ENCODE measurements at regions not wholly inside any gene's neighbourhood (a gene's known extent, or its start where the extent isn't known, plus 50 kb on each side); places are given as distances from the start of the nearest gene placed in this dataset.

GRCh38 chr3:31246293-31247062 lies 286.2 kb upstream of the STT3B start:
- DNase-seq (ENCODE audit: low read depth in 1 of 2, low spot score in 1 of 2) (no peak), FAIRE-seq (no peak), ATAC-seq (no peak)
- TF ChIP-seq BHLHE40 (IDR thresholded peaks at IDR 0.05; ENCODE audit: low read depth, low read length) (no peak), TP53 (CRISPR knock-in tag; IDR thresholded peaks at IDR 0.05) (no peak), RNF2 (IDR thresholded peaks at IDR 0.05; ENCODE audit: borderline replicate concordance, low read depth) (no peak), CHD4 (IDR thresholded peaks at IDR 0.05; ENCODE audit: borderline replicate concordance) (no peak), HES2 (IDR thresholded peaks at IDR 0.05) (no peak), ZNF302 (CRISPR knock-in tag; IDR thresholded peaks at IDR 0.05) (no peak), FOXS1 (CRISPR knock-in tag; IDR thresholded peaks at IDR 0.05) (no peak), CHD2 (IDR thresholded peaks at IDR 0.05; ENCODE audit: low read length, partially characterized antibody) (no peak), E2F6 (IDR thresholded peaks at IDR 0.05; ENCODE audit: borderline replicate concordance, low read depth) (no peak), RAD21 (conservative IDR thresholded peaks at IDR 0.05 in 1 of 2, IDR thresholded peaks at IDR 0.05 in 1 of 2) (no peak), ZFP36 (IDR thresholded peaks at IDR 0.05; ENCODE audit: borderline replicate concordance, partially characterized antibody) (no peak), JUNB (IDR thresholded peaks at IDR 0.05) (no peak), NPAS2 (CRISPR knock-in tag; IDR thresholded peaks at IDR 0.05; ENCODE audit: borderline replicate concordance) (no peak), POLR2AphosphoS2 (conservative IDR thresholded peaks at IDR 0.05; ENCODE audit: low read length) (no peak)
- Histone ChIP-seq H3K27ac (no peak overlapping the region), H3K4me1 (no peaks in the 10 kb centered on the region), H3K4me2 (no peak overlapping the region), H3K9me3 (no peaks in the 10 kb centered on the region), H3K4me3 (no peak overlapping the region)
- ChIA-PET CTCF (interaction anchor here (1.0 kb wide), 1 partner anchor 13 kb away, joined by 3 read pairs; no protein-coding TSS in a partner anchor), POLR2A (interaction anchor here (0.6 kb wide), 1 partner anchor 97 kb away, joined by 3 read pairs; no protein-coding TSS in a partner anchor)
- WGBS (ENCODE audit: missing lambda C conversion rate): 45% methylated on average over 2 of the region's 2 CpGs

- CTCF ChIA-PET: interaction anchor here (1.0 kb wide), 1 partner anchor 13 kb away, joined by 3 read pairs; no protein-coding TSS in a partner anchor
- POLR2A ChIA-PET: no interaction called here
These were observed 285.7 kb upstream of the STT3B start for GRCh38 chr3:31247063-31247447.

More at GRCh38 chr3:31247063-31247447, 285.7 kb upstream of the STT3B start:
- Histone ChIP-seq H3K4me3 (no peak overlapping the region), H3K4me2 (no peak overlapping the region), H3K27ac (no peak overlapping the region), H3K9me3 (no peaks in the 10 kb centered on the region), H3K4me1 (no peaks in the 10 kb centered on the region)
- 86% methylated on average over 2 of the region's 2 CpGs for WGBS (ENCODE audit: missing lambda C conversion rate)
- ATAC-seq: no peak
- no peak for DNase-seq (ENCODE audit: low read depth in 1 of 2, low spot score in 1 of 2)
- TF ChIP-seq HMGXB4 (CRISPR knock-in tag; IDR thresholded peaks at IDR 0.05; ENCODE audit: borderline replicate concordance): no peak
- TF ChIP-seq EHMT2 (IDR thresholded peaks at IDR 0.05; ENCODE audit: low read depth): no peak
- TF ChIP-seq SREBF2 (IDR thresholded peaks at IDR 0.05): no peak
- TF ChIP-seq HES2 (IDR thresholded peaks at IDR 0.05): no peak
- TF ChIP-seq SMC3 (IDR thresholded peaks at IDR 0.05): no peak
- FAIRE-seq: no peak

Data from A549 (cell line).